HG02798 (cell line): ENCODE measurements at regions not wholly inside any gene's neighbourhood (a gene's known extent, or its start where the extent isn't known, plus 50 kb on each side); places are given as distances from the start of the nearest gene placed in this dataset.
"Not testable (repeated sequence)": the region's sequence is repeated elsewhere in the genome, so short reads cannot be mapped to it uniquely, and the experiment has no call there.

Experiments
- ATAC-seq: cut with Tn5 transposase; IDR thresholded peaks from one replicate; pipeline ENCODE4 v1.9.1; 2021; ENCODE audit warnings: mild to moderate bottlenecking; ENCODE audit not compliant: unreplicated experiment, poor library complexity

- ATAC-seq: no peak
These were observed 143.9 kb downstream of the MRPS6 start for GRCh38 chr21:34217263-34217662.

GRCh38 chr21:34219334-34220060 lies 144.3 kb upstream of the KCNE2 start:
- no peak for ATAC-seq

- no peak for ATAC-seq
These were observed 143.1 kb upstream of the KCNE2 start for GRCh38 chr21:34220556-34221195.

GRCh38 chr21:34221331-34222030 lies 142.3 kb upstream of the KCNE2 start:
- no peak for ATAC-seq

- no peak for ATAC-seq
These were observed 141.8 kb upstream of the KCNE2 start for GRCh38 chr21:34222031-34222335.

- no peak for ATAC-seq
These were observed 140.4 kb upstream of the KCNE2 start for GRCh38 chr21:34223376-34223775.

- no peak for ATAC-seq
These were observed 136.4 kb upstream of the KCNE2 start for GRCh38 chr21:34227386-34227852.

- ATAC-seq: no peak
These were observed 135.0 kb upstream of the KCNE2 start for GRCh38 chr21:34228792-34229191.

GRCh38 chr21:34229353-34229752 lies 134.5 kb upstream of the KCNE2 start:
- no peak for ATAC-seq

GRCh38 chr21:34233741-34234140 lies 130.1 kb upstream of the KCNE2 start:
- ATAC-seq: not testable (repeated sequence)

GRCh38 chr21:34235514-34235913 lies 128.3 kb upstream of the KCNE2 start:
- ATAC-seq: no peak

- no peak for ATAC-seq
These were observed 120.8 kb upstream of the KCNE2 start for GRCh38 chr21:34242973-34243372.

GRCh38 chr21:34243562-34243961 lies 120.2 kb upstream of the KCNE2 start:
- no peak for ATAC-seq

GRCh38 chr21:34252751-34253150 lies 111.1 kb upstream of the KCNE2 start:
- no peak for ATAC-seq

- ATAC-seq: no peak
These were observed 108.7 kb upstream of the KCNE2 start for GRCh38 chr21:34255073-34255472.

GRCh38 chr21:34260277-34261008 lies 103.4 kb upstream of the KCNE2 start:
- no peak for ATAC-seq

- ATAC-seq: no peak
These were observed 101.9 kb upstream of the KCNE2 start for GRCh38 chr21:34261841-34262468.

- no peak for ATAC-seq
These were observed 101.3 kb upstream of the KCNE2 start for GRCh38 chr21:34262469-34262845.

GRCh38 chr21:34263629-34264028 lies 100.2 kb upstream of the KCNE2 start:
- ATAC-seq: no peak

- ATAC-seq: no peak
These were observed 97.5 kb upstream of the KCNE2 start for GRCh38 chr21:34266351-34266750.
